HEK293 (cell line): ENCODE measurements at regions not wholly inside any gene's neighbourhood (a gene's known extent, or its start where the extent isn't known, plus 50 kb on each side); places are given as distances from the start of the nearest gene placed in this dataset.

Experiments used
- CTCF ChIA-PET: fragments of 350-600 bp; formaldehyde crosslinking; extraction: SDS; loops from one replicate; lab custom pipeline; 2021; ENCODE audit warnings: antibody characterized with exemption; lab: Yijun Ruan, JAX
- POLR2A ChIA-PET: fragments of 300-600 bp; formaldehyde crosslinking; extraction: SDS; loops from one replicate; lab custom pipeline; 2020; ENCODE audit warnings: antibody characterized with exemption, inconsistent platforms; lab: Yijun Ruan, JAX
- H3K27ac ChIP-seq: fragments of 200-500 bp; sonication (Bioruptor generic); 2 replicates; pipeline ENCODE4 v1.5.1; 2014; ENCODE audit warnings: low read depth, low read length, control low read depth, inconsistent platforms; ENCODE audit errors: extremely low read depth
- H3K36me3 ChIP-seq, 2 experiments: fragments of 200-500 bp in 1 of 2; sonication (Bioruptor generic) in 1 of 2; 1 replicate in 1 of 2; 2 replicates in 1 of 2; pipeline ENCODE4 v1.5.1; 2014 to 2017; ENCODE audit warnings: inconsistent platforms in 2 of 2, low read length in 2 of 2; ENCODE audit not compliant: control insufficient read depth in 2 of 2, insufficient read depth in 1 of 2
- H3K4me1 ChIP-seq: fragments of 200-500 bp; sonication (Bioruptor generic); 2 replicates; pipeline ENCODE4 v1.5.1; 2014; ENCODE audit warnings: mild to moderate bottlenecking, low read length, inconsistent platforms; ENCODE audit not compliant: control insufficient read depth, insufficient read depth
- H3K4me3 ChIP-seq: 2 replicates; pipeline ENCODE4 v1.5.1; 2011; ENCODE audit warnings: low read depth, mild to moderate bottlenecking, control low read depth, low read length, moderate library complexity
- H3K9me3 ChIP-seq: fragments of 200-500 bp; sonication (Bioruptor generic); 2 replicates; pipeline ENCODE4 v1.5.1; 2014; ENCODE audit warnings: low read depth, low read length, inconsistent platforms; ENCODE audit not compliant: control insufficient read depth, insufficient read depth
- EGR2 ChIP-seq: fragments of 450-650 bp; formaldehyde crosslinking; IDR thresholded peaks from 2 replicates; pipeline ENCODE4 v1.5.1; 2016; ENCODE audit warnings: low read depth, missing biosample characterization, missing genetic modification characterization
- GFI1B ChIP-seq: fragments of 450-650 bp; formaldehyde crosslinking; IDR thresholded peaks from 2 replicates; pipeline ENCODE4 v1.5.1; 2016; ENCODE audit warnings: missing biosample characterization, missing genetic modification characterization
- GLIS2 ChIP-seq: fragments of 450-650 bp; formaldehyde crosslinking; IDR thresholded peaks from 2 replicates; pipeline ENCODE4 v1.5.1; 2016; ENCODE audit warnings: missing biosample characterization, missing genetic modification characterization
- HIC1 ChIP-seq: fragments of 450-650 bp; formaldehyde crosslinking; IDR thresholded peaks from 2 replicates; pipeline ENCODE4 v1.5.1; 2016; ENCODE audit warnings: missing biosample characterization, missing genetic modification characterization
- KLF10 ChIP-seq: fragments of 450-650 bp; IDR thresholded peaks from 2 replicates; pipeline ENCODE4 v1.5.1; 2018; ENCODE audit warnings: missing biosample characterization, mild to moderate bottlenecking, missing genetic modification characterization
- PRDM2 ChIP-seq: fragments of 450-650 bp; formaldehyde crosslinking; IDR thresholded peaks from 2 replicates; pipeline ENCODE4 v1.5.1; 2016; ENCODE audit warnings: missing biosample characterization, missing genetic modification characterization, borderline replicate concordance
- SCRT2 ChIP-seq: fragments of 450-650 bp; formaldehyde crosslinking; IDR thresholded peaks from 2 replicates; pipeline ENCODE4 v1.5.1; 2016; ENCODE audit warnings: missing biosample characterization, missing genetic modification characterization
- SP2 ChIP-seq: fragments of 450-650 bp; formaldehyde crosslinking; IDR thresholded peaks from 2 replicates; pipeline ENCODE4 v1.5.1; 2016; ENCODE audit warnings: missing biosample characterization, missing genetic modification characterization
- WT1 ChIP-seq: fragments of 450-650 bp; formaldehyde crosslinking; IDR thresholded peaks from 2 replicates; pipeline ENCODE4 v1.5.1; 2016; ENCODE audit warnings: missing biosample characterization, missing genetic modification characterization
- ZBTB1 ChIP-seq: fragments of 450-650 bp; formaldehyde crosslinking; IDR thresholded peaks from 2 replicates; pipeline ENCODE4 v1.5.1; 2016; ENCODE audit warnings: missing biosample characterization, missing genetic modification characterization
- ZBTB10 ChIP-seq: fragments of 450-650 bp; formaldehyde crosslinking; IDR thresholded peaks from 2 replicates; pipeline ENCODE4 v1.5.1; 2016; ENCODE audit warnings: missing biosample characterization, missing genetic modification characterization
- ZFHX2 ChIP-seq: fragments of 450-650 bp; formaldehyde crosslinking; conservative IDR thresholded peaks from 2 replicates; pipeline ENCODE4 v1.5.1; 2016; ENCODE audit warnings: missing biosample characterization, missing genetic modification characterization
- ZNF112 ChIP-seq: fragments of 450-650 bp; formaldehyde crosslinking; IDR thresholded peaks from 2 replicates; pipeline ENCODE4 v1.5.0; 2017; ENCODE audit warnings: missing biosample characterization, missing genetic modification characterization
- ZNF132 ChIP-seq: fragments of 450-650 bp; formaldehyde crosslinking; IDR thresholded peaks from 2 replicates; pipeline ENCODE4 v1.5.1; 2017; ENCODE audit warnings: missing biosample characterization, missing genetic modification characterization, borderline replicate concordance
- ZNF223 ChIP-seq: fragments of 450-650 bp; formaldehyde crosslinking; IDR thresholded peaks from 2 replicates; pipeline ENCODE4 v1.5.1; 2016; ENCODE audit warnings: missing biosample characterization, missing genetic modification characterization
- ZNF248 ChIP-seq: fragments of 450-650 bp; formaldehyde crosslinking; IDR thresholded peaks from 2 replicates; pipeline ENCODE4 v1.5.1; 2017; ENCODE audit warnings: missing biosample characterization, missing genetic modification characterization
- ZNF335 ChIP-seq: fragments of 450-650 bp; formaldehyde crosslinking; conservative IDR thresholded peaks from 2 replicates; pipeline ENCODE4 v1.5.1; 2016; ENCODE audit warnings: missing biosample characterization, missing genetic modification characterization
- ZNF530 ChIP-seq: fragments of 450-650 bp; formaldehyde crosslinking; IDR thresholded peaks from 2 replicates; pipeline ENCODE4 v1.5.1; 2016; ENCODE audit warnings: low read depth, missing biosample characterization, missing genetic modification characterization
- ZNF560 ChIP-seq: fragments of 450-650 bp; formaldehyde crosslinking; IDR thresholded peaks from 2 replicates; pipeline ENCODE4 v1.5.1; 2017; ENCODE audit warnings: missing biosample characterization, missing genetic modification characterization, borderline replicate concordance
- ZNF621 ChIP-seq: fragments of 450-650 bp; formaldehyde crosslinking; IDR thresholded peaks from 2 replicates; pipeline ENCODE4 v1.5.1; 2017; ENCODE audit warnings: missing biosample characterization, missing genetic modification characterization
- ZNF701 ChIP-seq: fragments of 450-650 bp; formaldehyde crosslinking; IDR thresholded peaks from 2 replicates; pipeline ENCODE4 v1.5.1; 2016; ENCODE audit warnings: missing biosample characterization, missing genetic modification characterization
- ZNF776 ChIP-seq: fragments of 450-650 bp; formaldehyde crosslinking; IDR thresholded peaks from 2 replicates; pipeline ENCODE4 v1.5.0; 2017; ENCODE audit warnings: missing biosample characterization, missing genetic modification characterization, borderline replicate concordance
- ZNF792 ChIP-seq: fragments of 450-650 bp; formaldehyde crosslinking; IDR thresholded peaks from 2 replicates; pipeline ENCODE4 v1.5.1; 2016; ENCODE audit warnings: missing biosample characterization, missing genetic modification characterization

- Histone ChIP-seq H3K4me1 (no peaks in the 10 kb centered on the region), H3K9me3 (no peaks in the 10 kb centered on the region), H3K36me3 (no peaks in the 10 kb centered on the region), H3K4me3 (no peak overlapping the region), H3K27ac (no peak overlapping the region)
- ChIA-PET POLR2A (no interaction called here), CTCF (no interaction called here)
- no peak for TF ChIP-seq ZNF223 (tag by site-specific recombination)
- TF ChIP-seq EGR2, result 0 out of 2 replicates have a peak, but pooled peaks have one; percentile 6
- TF ChIP-seq ZNF112, result no peak
- no peak for TF ChIP-seq SP2 (tag by site-specific recombination)
- peak; percentile 31; the same call in 1 of the 2 replicates for TF ChIP-seq ZFHX2 (tag by site-specific recombination)
Observed at GRCh38 chr3:113104357-113105092, 106.8 kb upstream of the BOC start.

- TF ChIP-seq ZNF560 (tag by site-specific recombination) (no peak), ZNF621 (no peak), ZNF335 (tag by site-specific recombination) (no peak), KLF10 (no peak), ZNF248 (tag by site-specific recombination) (no peak), WT1 (no peak), ZBTB10 (tag by site-specific recombination) (no peak), HIC1 (no peak), ZNF792 (no peak), ZNF132 (tag by site-specific recombination) (no peak), ZNF530 (tag by site-specific recombination) (no peak), SCRT2 (tag by site-specific recombination) (no peak), ZBTB1 (tag by site-specific recombination) (no peak), GLIS2 (tag by site-specific recombination) (no peak), GFI1B (tag by site-specific recombination) (no peak), ZNF701 (tag by site-specific recombination) (no peak), ZNF776 (tag by site-specific recombination) (no peak), PRDM2 (tag by site-specific recombination) (no peak)
- Histone ChIP-seq H3K4me3 (no peak overlapping the region), H3K9me3 (no peaks in the 10 kb centered on the region), H3K27ac (no peak overlapping the region), H3K36me3 (no peaks in the 10 kb centered on the region), H3K4me1 (no peaks in the 10 kb centered on the region)
- ChIA-PET POLR2A (no interaction called here), CTCF (interaction anchor here (0.7 kb wide), 1 partner anchor 48 kb away, joined by 3 read pairs; no protein-coding TSS in a partner anchor)
Observed at GRCh38 chr3:113105093-113105449, 106.3 kb upstream of the BOC start.
